GM21447 (cell line): ENCODE measurements at regions not wholly inside any gene's neighbourhood (a gene's known extent, or its start where the extent isn't known, plus 50 kb on each side); places are given as distances from the start of the nearest gene placed in this dataset.
"Not testable (repeated sequence)": the region's sequence is repeated elsewhere in the genome, so short reads cannot be mapped to it uniquely, and the experiment has no call there.

Source experiments
- ATAC-seq: cut with Tn5 transposase; IDR thresholded peaks from one replicate; pipeline ENCODE4 v1.9.1; 2021; ENCODE audit not compliant: unreplicated experiment

GRCh38 chr1:219560856-219561255, 52.0 kb downstream of the ZC3H11B start:
- ATAC-seq = no peak

DNA sequence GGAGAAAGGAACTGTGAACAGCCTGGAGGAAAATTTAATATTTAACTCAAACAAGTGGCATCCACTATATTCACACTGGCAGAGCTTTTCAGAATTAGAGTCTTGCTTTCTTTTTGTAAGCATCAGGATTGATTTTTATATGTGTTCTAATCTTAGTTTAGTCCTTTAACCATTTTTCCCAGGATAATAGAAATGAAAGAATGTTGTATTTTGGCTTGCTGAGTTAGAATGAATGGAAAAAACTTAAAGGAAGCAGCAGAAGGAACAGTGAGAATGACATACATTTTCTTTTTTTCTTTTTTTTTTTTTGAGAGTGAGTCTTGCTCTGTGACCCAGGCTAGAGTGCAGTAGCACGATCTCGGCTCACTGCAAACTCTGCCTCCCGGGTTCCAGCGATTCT, 53.0 kb downstream of the ZC3H11B start:
- no peak for ATAC-seq

GRCh38 chr1:219555806-219556205, 57.1 kb downstream of the ZC3H11B start:
- ATAC-seq = no peak

DNA sequence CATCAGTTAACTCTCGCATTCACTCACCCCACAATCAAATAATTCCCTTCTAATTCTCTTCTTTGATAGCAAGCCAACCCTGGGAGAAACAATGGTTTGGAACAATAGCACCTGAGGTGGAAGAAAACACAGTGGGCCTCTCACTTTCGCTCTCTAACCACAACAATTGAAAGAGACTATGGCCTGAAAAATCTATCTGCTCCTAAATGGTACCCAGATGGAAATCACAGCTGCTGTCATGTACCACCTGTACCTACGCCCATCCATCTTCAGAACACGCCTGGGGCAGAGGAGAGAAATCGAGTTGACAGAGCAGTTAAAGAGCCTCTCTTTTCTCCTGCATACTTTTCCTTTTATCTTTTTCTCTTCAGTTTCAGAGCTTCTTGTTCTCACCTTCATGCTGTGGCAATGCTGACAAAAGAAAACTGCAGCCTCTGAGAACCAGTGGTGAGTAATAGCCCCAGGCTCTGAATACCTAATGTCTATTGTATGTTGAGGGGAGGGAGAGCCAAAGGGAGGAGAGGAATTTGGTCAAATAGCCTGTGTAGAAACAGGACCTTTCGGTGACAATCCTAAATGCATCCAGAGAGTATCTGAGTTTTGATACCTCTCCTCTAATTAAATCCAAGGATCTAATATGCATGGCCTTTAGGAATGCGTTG, 57.7 kb downstream of the ZC3H11B start:
- ATAC-seq = no peak

DNA sequence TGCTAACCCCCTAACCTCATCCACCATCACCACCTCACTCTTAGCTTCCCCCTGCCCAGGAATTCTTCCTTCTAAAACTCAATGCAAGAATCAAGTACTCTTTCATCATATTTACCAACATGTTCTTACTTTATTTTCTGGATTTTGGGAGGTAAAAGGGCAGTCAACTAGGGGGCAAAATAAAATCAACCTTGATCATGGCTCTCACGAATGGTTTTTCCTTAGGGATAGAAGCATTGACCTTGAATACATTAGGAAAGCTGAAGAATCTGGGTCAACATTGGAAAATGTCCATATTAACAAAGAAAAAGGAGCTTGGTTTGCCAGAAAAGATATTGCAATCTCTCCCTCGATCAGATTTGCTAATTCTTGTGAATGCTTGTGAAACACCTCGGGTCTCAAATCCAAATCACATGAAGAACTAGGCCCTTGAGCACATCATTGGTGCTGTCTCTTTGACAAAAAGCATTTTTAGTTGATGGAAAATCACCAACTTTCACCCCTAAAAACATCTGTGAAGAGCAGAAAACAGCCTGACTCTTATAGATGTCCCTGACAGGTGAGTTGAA, 58.9 kb downstream of the ZC3H11B start:
- no peak for ATAC-seq

DNA sequence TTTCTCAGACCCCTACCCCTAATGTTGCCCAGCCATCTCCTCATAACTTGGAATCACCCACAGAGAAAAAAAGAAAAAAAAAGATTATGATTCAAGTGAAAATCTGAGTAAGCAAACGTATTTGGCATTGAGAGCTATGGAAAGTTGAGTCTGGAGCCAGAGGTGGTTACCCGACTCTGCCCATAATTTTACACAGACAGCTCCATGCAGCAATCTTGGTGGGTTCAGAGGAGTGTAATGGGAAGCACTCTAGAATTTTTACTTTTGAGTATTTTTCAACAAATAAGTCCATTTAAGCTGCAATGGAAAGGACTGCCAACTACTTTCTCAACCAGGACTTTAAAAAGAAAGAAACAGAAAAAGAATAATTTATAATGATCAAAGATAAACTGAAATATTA, 62.7 kb downstream of the ZC3H11B start:
- no peak for ATAC-seq

DNA sequence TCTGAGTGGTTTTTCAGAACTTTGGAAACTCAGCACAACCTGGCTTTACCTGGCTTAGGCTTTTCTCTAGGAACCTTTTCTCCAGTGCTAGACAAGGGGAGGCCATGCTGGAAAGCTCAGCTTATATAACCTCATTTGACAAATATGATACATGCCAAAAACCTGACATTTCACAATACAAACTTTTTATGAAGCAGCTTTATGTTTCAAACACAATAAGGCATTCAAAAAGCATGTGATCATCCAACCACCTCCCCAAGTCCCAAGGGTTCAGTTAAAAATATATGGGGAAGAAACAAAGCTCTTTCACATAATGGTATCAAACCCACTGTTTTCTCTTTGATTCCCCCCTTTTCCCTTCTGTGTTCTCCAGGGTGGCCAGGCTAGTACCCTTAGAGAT, 63.7 kb downstream of the ZC3H11B start:
- ATAC-seq = no peak

DNA sequence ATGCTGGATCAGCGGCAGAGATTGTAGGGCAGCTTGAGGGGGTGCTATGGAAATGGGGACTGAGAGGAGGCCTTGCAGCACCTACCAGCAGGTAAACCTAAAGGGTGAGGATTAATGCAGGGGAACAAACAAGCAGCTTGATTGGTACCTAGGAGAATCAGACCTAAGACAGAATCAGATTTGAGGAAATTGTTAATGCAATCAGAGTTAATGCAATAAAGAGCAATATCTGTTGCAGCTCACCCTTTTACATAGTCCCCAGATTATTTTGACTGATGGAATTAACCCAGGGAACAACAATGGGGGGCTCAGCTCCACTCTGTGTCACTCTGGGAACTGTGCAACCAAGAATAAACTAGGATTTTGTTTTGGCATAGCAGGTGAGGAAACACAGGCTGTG, 64.5 kb downstream of the ZC3H11B start:
- no peak for ATAC-seq

- ATAC-seq = not testable (repeated sequence)
Measured at GRCh38 chr1:219545756-219546155, 67.1 kb downstream of the ZC3H11B start.

GRCh38 chr1:219544163-219544846, 68.6 kb downstream of the ZC3H11B start:
- no peak for ATAC-seq

DNA sequence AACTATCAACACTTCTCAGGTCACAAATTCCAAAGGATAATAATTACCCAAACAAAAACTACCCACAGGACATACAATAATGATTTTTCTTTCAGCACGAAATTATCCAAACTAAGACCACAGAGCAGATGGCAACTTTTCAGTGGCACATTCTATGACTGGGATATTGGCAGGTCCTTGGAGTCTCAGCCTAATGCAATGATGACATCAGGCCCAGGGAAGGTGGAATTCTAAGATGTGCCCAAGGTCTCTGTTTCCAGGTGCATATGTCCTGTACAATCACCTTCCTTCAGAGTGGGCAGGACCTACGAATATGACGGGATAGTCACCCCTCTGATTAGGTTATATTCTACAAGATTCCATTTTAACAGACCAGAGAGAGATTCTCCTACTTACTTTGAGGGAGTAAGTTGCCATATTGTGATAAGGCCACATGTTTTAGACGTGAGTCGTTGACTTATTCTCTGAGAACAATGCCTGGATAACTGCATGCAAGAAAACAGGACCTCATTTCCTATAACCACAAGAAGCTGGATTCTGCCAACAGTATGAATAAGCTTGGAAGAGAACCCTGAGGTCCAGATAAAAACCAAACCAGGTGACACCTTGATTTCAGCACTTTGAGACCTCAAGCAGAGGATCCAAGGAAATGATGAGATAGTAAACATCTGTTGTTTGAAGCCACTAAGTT, 69.9 kb downstream of the ZC3H11B start:
- no peak for ATAC-seq

GRCh38 chr1:219541946-219542345, 71.0 kb downstream of the ZC3H11B start:
- no peak for ATAC-seq

DNA sequence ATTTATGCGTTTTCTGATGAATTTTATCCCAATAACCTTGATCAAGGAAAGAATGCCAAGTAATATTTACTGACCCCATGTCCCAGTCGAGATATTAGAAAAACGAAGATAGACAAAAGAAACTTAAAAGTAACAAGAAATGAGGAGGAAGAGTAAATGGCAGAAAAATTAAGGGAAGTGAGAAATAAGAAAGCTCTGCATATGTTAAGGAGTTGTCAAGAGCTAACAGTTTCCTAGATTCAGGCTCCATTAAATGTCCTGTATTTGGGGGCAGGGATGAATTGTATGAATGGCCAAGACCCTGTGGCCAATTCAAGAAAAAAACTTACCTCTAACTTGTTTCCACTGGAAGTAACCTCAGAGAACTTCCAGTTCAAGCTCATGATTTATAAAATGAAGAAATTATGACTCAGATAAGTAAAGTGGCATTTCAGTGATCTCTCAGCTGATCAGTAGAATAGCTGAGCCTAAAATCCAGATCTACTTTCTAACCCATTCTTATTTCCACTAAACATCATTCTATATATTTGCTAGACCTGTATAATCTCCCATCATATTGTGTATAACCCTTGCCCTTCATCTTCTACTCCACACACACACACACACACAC, 73.2 kb downstream of the ZC3H11B start:
- ATAC-seq = no peak

DNA sequence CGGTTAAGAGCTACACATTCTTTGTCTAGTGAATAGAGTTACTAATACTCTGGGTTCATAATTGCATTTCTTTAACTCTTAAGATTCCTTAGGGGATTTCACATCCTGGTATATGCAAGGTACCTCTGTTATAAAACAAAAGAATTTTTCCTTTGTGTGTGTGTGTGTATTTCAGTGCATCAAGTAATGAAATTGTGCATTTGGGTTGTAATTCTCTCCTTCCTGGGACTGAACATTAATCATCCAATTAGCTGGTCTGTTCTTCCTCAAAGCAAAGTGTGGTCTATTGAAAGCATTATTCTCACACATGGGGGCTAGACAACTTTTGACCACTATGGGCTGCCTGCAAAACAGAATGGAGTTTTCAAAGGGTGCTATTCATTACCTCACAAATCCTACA, 74.0 kb downstream of the ZC3H11B start:
- no peak for ATAC-seq

GRCh38 chr1:219537223-219537631, 75.7 kb downstream of the ZC3H11B start:
- no peak for ATAC-seq

GRCh38 chr1:219536038-219536437, 76.9 kb downstream of the ZC3H11B start:
- ATAC-seq = no peak

DNA sequence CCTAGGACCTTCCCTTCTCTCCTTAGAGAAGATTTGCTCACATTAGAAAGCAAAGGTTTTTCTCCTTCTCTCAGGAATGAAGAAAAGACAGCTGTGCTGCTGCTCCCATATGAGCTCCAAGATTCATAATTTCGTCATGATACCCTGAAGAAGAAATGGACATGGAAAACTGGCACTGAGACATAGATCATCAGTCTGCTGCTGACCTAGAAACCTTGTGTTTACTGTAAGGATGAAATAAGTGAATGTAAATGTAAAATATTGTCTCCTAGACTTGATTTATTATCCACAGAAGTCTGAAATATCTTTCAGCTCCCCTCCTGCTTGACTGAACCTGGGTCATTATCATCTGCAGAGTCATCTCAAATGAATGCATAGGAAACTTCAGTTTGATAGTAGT, 77.9 kb downstream of the ZC3H11B start:
- no peak for ATAC-seq

- ATAC-seq = no peak
Measured at GRCh38 chr1:219533280-219533679, 79.6 kb downstream of the ZC3H11B start.

DNA sequence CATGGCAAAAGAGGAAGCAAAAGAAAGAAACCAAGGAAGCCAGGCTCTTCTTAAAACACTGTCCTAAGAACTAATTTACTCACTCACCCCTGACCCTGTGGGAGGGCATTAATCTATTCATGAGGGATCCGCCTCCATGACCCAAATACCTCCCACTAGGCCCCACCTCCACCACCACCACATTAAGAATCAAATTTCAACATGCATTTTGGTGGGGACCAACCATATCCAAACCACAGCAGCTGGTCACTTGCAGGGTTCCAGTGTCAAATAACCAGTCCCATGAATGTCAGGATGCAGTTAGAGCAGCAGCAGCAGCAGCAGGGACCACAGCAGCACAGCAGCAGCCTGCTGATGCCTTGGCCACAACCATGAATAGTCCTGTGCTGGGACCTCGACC, 83.8 kb downstream of the ZC3H11B start:
- ATAC-seq = no peak

GRCh38 chr1:219528633-219529032, 84.3 kb downstream of the ZC3H11B start:
- ATAC-seq = no peak

- no peak for ATAC-seq
Measured at GRCh38 chr1:219527994-219528393, 84.9 kb downstream of the ZC3H11B start.

GRCh38 chr1:219526074-219526473, 86.8 kb downstream of the ZC3H11B start:
- ATAC-seq = no peak
